Osteocyte (in vitro differentiated cells): ENCODE measurements at regions not wholly inside any gene's neighbourhood (a gene's known extent, or its start where the extent isn't known, plus 50 kb on each side); places are given as distances from the start of the nearest gene placed in this dataset.

Experiments used
- DNase-seq: peaks from one replicate; pipeline ENCODE4 v3.0.0; 2021; ENCODE audit warnings: mixed read lengths; ENCODE audit not compliant: unreplicated experiment; ENCODE audit errors: extremely low spot score
- H3K27ac Mint-ChIP-seq: one replicate; pipeline ENCODE4 v1.8.0; 2021; ENCODE audit warnings: mild to moderate bottlenecking, mixed read lengths; ENCODE audit not compliant: unreplicated experiment
- H3K27me3 Mint-ChIP-seq: one replicate; pipeline ENCODE4 v1.8.0; 2021; ENCODE audit warnings: mixed read lengths; ENCODE audit not compliant: unreplicated experiment
- H3K36me3 Mint-ChIP-seq: one replicate; pipeline ENCODE4 v1.8.0; 2021; ENCODE audit warnings: mixed read lengths; ENCODE audit not compliant: unreplicated experiment
- H3K4me1 Mint-ChIP-seq: one replicate; pipeline ENCODE4 v1.8.0; 2021; ENCODE audit warnings: mixed read lengths; ENCODE audit not compliant: unreplicated experiment
- H3K4me3 Mint-ChIP-seq: one replicate; pipeline ENCODE4 v1.8.0; 2021; ENCODE audit warnings: mild to moderate bottlenecking, moderate library complexity, mixed read lengths; ENCODE audit not compliant: unreplicated experiment
- H3K9me3 Mint-ChIP-seq: one replicate; pipeline ENCODE4 v1.8.0; 2021; ENCODE audit warnings: mixed read lengths; ENCODE audit not compliant: unreplicated experiment
- CTCF ChIP-seq: fragments of 200-600 bp; sonication (generic); IDR thresholded peaks from 2 replicates; pipeline ENCODE4 v1.5.0; 2021; ENCODE audit warnings: antibody characterized with exemption, mild to moderate bottlenecking, moderate library complexity

GRCh38 chr19:13621413-13621812 lies 115.1 kb upstream of the CACNA1A start:
- Mint-ChIP-seq H3K4me1 (peaks cover 31% of the 10 kb centered on the region), H3K4me3 (no peak overlapping the region), H3K9me3 (no peaks in the 10 kb centered on the region), H3K27ac (no peak overlapping the region), H3K27me3 (peaks cover 58% of the 10 kb centered on the region), H3K36me3 (no peaks in the 10 kb centered on the region)
- no peak for TF ChIP-seq CTCF
- DNase-seq = peak; percentile 86

GRCh38 chr19:13619203-13619632 lies 112.9 kb upstream of the CACNA1A start:
- no peaks in the 10 kb centered on the region for H3K36me3 Mint-ChIP-seq
- no peak overlapping the region for H3K4me3 Mint-ChIP-seq
- H3K4me1 Mint-ChIP-seq = peaks cover 30% of the 10 kb centered on the region
- peaks cover 43% of the 10 kb centered on the region for H3K27me3 Mint-ChIP-seq
- H3K9me3 Mint-ChIP-seq = no peaks in the 10 kb centered on the region
- DNase-seq = no peak
- H3K27ac Mint-ChIP-seq = no peak overlapping the region
- TF ChIP-seq CTCF = no peak

GRCh38 chr19:13615890-13616289 lies 109.6 kb upstream of the CACNA1A start:
- no peak for DNase-seq
- TF ChIP-seq CTCF = no peak
- H3K36me3 Mint-ChIP-seq = no peaks in the 10 kb centered on the region
- no peak overlapping the region for H3K4me3 Mint-ChIP-seq
- H3K4me1 Mint-ChIP-seq = peaks cover 4% of the 10 kb centered on the region
- peaks cover 3% of the 10 kb centered on the region for H3K9me3 Mint-ChIP-seq
- no peak overlapping the region for H3K27ac Mint-ChIP-seq
- peaks cover 30% of the 10 kb centered on the region for H3K27me3 Mint-ChIP-seq

- Mint-ChIP-seq H3K4me3 (no peak overlapping the region), H3K27ac (no peak overlapping the region), H3K9me3 (peaks cover 3% of the 10 kb centered on the region), H3K4me1 (peaks cover 3% of the 10 kb centered on the region), H3K27me3 (peaks cover 27% of the 10 kb centered on the region), H3K36me3 (no peaks in the 10 kb centered on the region)
- no peak for DNase-seq
- TF ChIP-seq CTCF = no peak
Observed at GRCh38 chr19:13613447-13613846, 107.2 kb upstream of the CACNA1A start.

- TF ChIP-seq CTCF = no peak
- Mint-ChIP-seq H3K36me3 (no peaks in the 10 kb centered on the region), H3K4me1 (peaks cover 3% of the 10 kb centered on the region)
Observed at GRCh38 chr19:13611596-13611995, 105.3 kb upstream of the CACNA1A start.

More at GRCh38 chr19:13611596-13611995, 105.3 kb upstream of the CACNA1A start:
- peaks cover 14% of the 10 kb centered on the region for H3K27me3 Mint-ChIP-seq
- H3K27ac Mint-ChIP-seq = no peak overlapping the region
- no peak for DNase-seq
- no peak overlapping the region for H3K4me3 Mint-ChIP-seq
- peaks cover 3% of the 10 kb centered on the region for H3K9me3 Mint-ChIP-seq
